H9 (cell line): ENCODE measurements at regions not wholly inside any gene's neighbourhood (a gene's known extent, or its start where the extent isn't known, plus 50 kb on each side); places are given as distances from the start of the nearest gene placed in this dataset.

Source experiments
- DNase-seq: peaks from one replicate; pipeline ENCODE4 v3.0.0-alpha.2; 2017
- H2AFZ ChIP-seq: one replicate; pipeline ENCODE4 v1.6.1; 2013; ENCODE audit warnings: mild to moderate bottlenecking, low read length, control low read depth, moderate library complexity
- H2AK5ac ChIP-seq: 2 replicates; pipeline ENCODE4 v1.6.1; 2013; ENCODE audit warnings: low read length, control low read depth, mixed read lengths; ENCODE audit not compliant: insufficient read length
- H2BK120ac ChIP-seq: one replicate; pipeline ENCODE4 v1.6.1; 2013; ENCODE audit warnings: low read depth, mild to moderate bottlenecking, low read length, control low read depth, inconsistent platforms; ENCODE audit not compliant: poor library complexity, severe bottlenecking
- H2BK12ac ChIP-seq: 2 replicates; pipeline ENCODE4 v1.6.1; 2013; ENCODE audit warnings: low read length, control low read depth, mixed read lengths, low read depth; ENCODE audit not compliant: insufficient read length
- H2BK15ac ChIP-seq: 2 replicates; pipeline ENCODE4 v1.6.1; 2013; ENCODE audit warnings: low read depth, low read length, control low read depth
- H2BK20ac ChIP-seq: one replicate; pipeline ENCODE4 v1.6.1; 2013; ENCODE audit warnings: low read depth, mild to moderate bottlenecking, low read length, control low read depth, inconsistent platforms; ENCODE audit not compliant: poor library complexity, severe bottlenecking
- H2BK5ac ChIP-seq: 2 replicates; pipeline ENCODE4 v1.6.1; 2013; ENCODE audit warnings: low read length, control low read depth, mixed read lengths; ENCODE audit not compliant: insufficient read length
- H3K14ac ChIP-seq: 2 replicates; pipeline ENCODE4 v1.6.1; 2013; ENCODE audit warnings: low read length, control low read depth; ENCODE audit not compliant: insufficient read depth
- H3K18ac ChIP-seq: 2 replicates; pipeline ENCODE4 v1.6.1; 2013; ENCODE audit warnings: low read depth, mild to moderate bottlenecking, mixed read lengths, low read length, control low read depth; ENCODE audit not compliant: insufficient read length
- H3K23ac ChIP-seq: 2 replicates; pipeline ENCODE4 v1.6.1; 2013; ENCODE audit warnings: low read length, control low read depth, mixed read lengths, low read depth; ENCODE audit not compliant: insufficient read length
- H3K23me2 ChIP-seq: 2 replicates; pipeline ENCODE4 v1.6.1; 2013; ENCODE audit warnings: low read depth, mild to moderate bottlenecking, mixed read lengths, low read length, control low read depth; ENCODE audit not compliant: insufficient read length, poor library complexity, severe bottlenecking
- H3K27ac ChIP-seq: 2 replicates; pipeline ENCODE4 v1.5.1; 2013; ENCODE audit warnings: low read length, control low read depth, mixed read lengths, low read depth; ENCODE audit not compliant: insufficient read length
- H3K27me3 ChIP-seq: 2 replicates; pipeline ENCODE4 v1.6.1; 2013; ENCODE audit warnings: low read length, control low read depth, inconsistent platforms; ENCODE audit not compliant: insufficient read depth
- H3K4ac ChIP-seq: 2 replicates; pipeline ENCODE4 v1.6.1; 2013; ENCODE audit warnings: low read depth, mild to moderate bottlenecking, control low read depth, inconsistent platforms, low read length, moderate library complexity
- H3K4me1 ChIP-seq: 2 replicates; pipeline ENCODE4 v1.6.1; 2013; ENCODE audit warnings: low read length, control low read depth, inconsistent platforms; ENCODE audit not compliant: insufficient read depth
- H3K4me2 ChIP-seq: 2 replicates; pipeline ENCODE4 v1.6.1; 2013; ENCODE audit warnings: low read length, control low read depth, mixed read lengths; ENCODE audit not compliant: insufficient read length, insufficient read depth
- H3K56ac ChIP-seq: 2 replicates; pipeline ENCODE4 v1.6.1; 2013; ENCODE audit warnings: low read depth, mild to moderate bottlenecking, mixed read lengths, low read length, control low read depth; ENCODE audit not compliant: insufficient read length
- H3K79me1 ChIP-seq: 2 replicates; pipeline ENCODE4 v1.6.1; 2013; ENCODE audit warnings: low read depth, mild to moderate bottlenecking, moderate library complexity, low read length, control low read depth, inconsistent platforms; ENCODE audit not compliant: insufficient read depth, poor library complexity, severe bottlenecking
- H3K79me2 ChIP-seq: 2 replicates; pipeline ENCODE4 v1.6.1; 2013; ENCODE audit warnings: low read length, control low read depth, inconsistent platforms; ENCODE audit not compliant: insufficient read depth
- H3K9ac ChIP-seq: 2 replicates; pipeline ENCODE4 v1.6.1; 2013; ENCODE audit warnings: low read length, control low read depth, mixed read lengths; ENCODE audit not compliant: insufficient read length; ENCODE audit errors: extremely low read depth
- H3K9me3 ChIP-seq: one replicate; pipeline ENCODE4 v1.6.1; 2013; ENCODE audit warnings: low read depth, low read length, inconsistent platforms; ENCODE audit not compliant: control insufficient read depth
- H3T11ph ChIP-seq: one replicate; pipeline ENCODE4 v1.6.1; 2013; ENCODE audit warnings: mild to moderate bottlenecking, low read length, control low read depth, inconsistent platforms
- H4K20me1 ChIP-seq: one replicate; pipeline ENCODE4 v1.6.1; 2013; ENCODE audit not compliant: control insufficient read depth, insufficient read length, insufficient read depth
- H4K5ac ChIP-seq: 2 replicates; pipeline ENCODE4 v1.6.1; 2013; ENCODE audit warnings: low read depth, mild to moderate bottlenecking, mixed read lengths, low read length, control low read depth; ENCODE audit not compliant: insufficient read length
- H4K8ac ChIP-seq: replicated peaks from 2 replicates; pipeline ENCODE4 v1.6.1; 2013; ENCODE audit warnings: low read length, control low read depth, mixed read lengths, low read depth; ENCODE audit not compliant: insufficient read length
- H4K91ac ChIP-seq: 2 replicates; pipeline ENCODE4 v1.6.1; 2013; ENCODE audit warnings: low read depth, mild to moderate bottlenecking, moderate library complexity, mixed read lengths, low read length, control low read depth; ENCODE audit not compliant: insufficient read length
- H3K27ac Mint-ChIP-seq, 3 experiments: 2 replicates in 2 of 3; 3 replicates in 1 of 3; pipeline ENCODE4 v1.8.0; 2020 to 2021; ENCODE audit warnings: mixed read lengths in 3 of 3, mild to moderate bottlenecking in 1 of 3, moderate library complexity in 1 of 3
- H3K27me3 Mint-ChIP-seq: 2 replicates; pipeline ENCODE4 v1.8.0; 2021; ENCODE audit warnings: low read depth, mild to moderate bottlenecking, moderate library complexity, mixed read lengths
- H3K36me3 Mint-ChIP-seq, 3 experiments: 2 replicates in 2 of 3; 3 replicates in 1 of 3; pipeline ENCODE4 v1.8.0; 2020 to 2021; ENCODE audit warnings: low read depth in 3 of 3, mixed read lengths in 3 of 3; ENCODE audit not compliant: insufficient read depth in 1 of 3
- H3K4me1 Mint-ChIP-seq, 2 experiments: 2 replicates each; pipeline ENCODE4 v1.8.0; 2020; ENCODE audit warnings: mixed read lengths in 2 of 2
- H3K4me3 Mint-ChIP-seq, 2 experiments: 2 replicates in 1 of 2; 3 replicates in 1 of 2; pipeline ENCODE4 v1.8.0; 2020 to 2021; ENCODE audit warnings: mild to moderate bottlenecking in 2 of 2, mixed read lengths in 2 of 2, moderate library complexity in 1 of 2
- H3K9me3 Mint-ChIP-seq, 2 experiments: 2 replicates in 1 of 2; 3 replicates in 1 of 2; pipeline ENCODE4 v1.8.0; 2020; ENCODE audit warnings: mild to moderate bottlenecking in 2 of 2, mixed read lengths in 2 of 2, moderate library complexity in 1 of 2
- WGBS: extraction: QIAGEN DNeasy Blood & Tissue Kit; methylation state at CpG from one replicate; pipeline ENCODE4 v1.1.7; 2013; ENCODE audit warnings: missing lambda C conversion rate, low lambda C conversion rate, mixed read lengths; ENCODE audit not compliant: insufficient read length; ENCODE audit errors: extremely low coverage; 5-methylcytosine and 5-hydroxymethylcytosine counted together
- TF ChIP-seq, protein P1 (sequence below): fragments of 200-600 bp; sonication (generic); conservative IDR thresholded peaks from 3 replicates; pipeline ENCODE4 v1.8.0; 2021; ENCODE audit warnings: antibody characterized with exemption, mild to moderate bottlenecking

DNA sequence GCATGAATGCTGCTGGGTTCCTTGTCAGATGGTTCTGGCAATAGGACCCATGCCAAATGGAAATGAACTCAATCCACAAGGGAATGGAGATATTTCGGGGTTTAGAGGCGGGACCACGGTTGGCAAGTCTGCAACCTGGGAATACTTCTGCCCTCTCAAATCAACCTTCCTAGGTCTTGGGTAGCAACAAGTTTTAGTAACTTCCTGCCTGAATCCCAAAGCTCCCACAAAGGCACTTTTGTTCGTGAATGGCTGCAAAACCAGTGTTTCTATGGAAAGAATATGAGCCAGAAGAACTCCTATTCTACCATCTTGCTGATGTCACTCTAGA lies 790.1 kb upstream of the SLC8A1 start:
- H3K4me1 ChIP-seq: no peaks in the 10 kb centered on the region
- no peak overlapping the region for H2AFZ ChIP-seq
- Mint-ChIP-seq H3K27ac (no peak overlapping the region; a peak in 1 of 7 replicates), H3K27me3 (no peaks in the 10 kb centered on the region), H3K36me3 (no peaks in the 10 kb centered on the region), H3K9me3 (0 out of 5 replicates have a peak, but pooled peaks cover 0 to 1% of the 10 kb centered on the region in 2 experiments), H3K4me1 (no peaks in the 10 kb centered on the region), H3K4me3 (no peak overlapping the region)
- no peaks in the 10 kb centered on the region for H3K9me3 ChIP-seq
- H3K27me3 ChIP-seq: no peaks in the 10 kb centered on the region
- no peak overlapping the region for H2BK5ac ChIP-seq
- no peak overlapping the region for H2BK15ac ChIP-seq
- no peak overlapping the region for H3K23ac ChIP-seq
- no peak overlapping the region for H3K27ac ChIP-seq
- no peak overlapping the region for H2BK12ac ChIP-seq
- H2BK120ac ChIP-seq: no peak overlapping the region
- no peaks in the 10 kb centered on the region for H3K23me2 ChIP-seq
- no peaks in the 10 kb centered on the region for H3K79me1 ChIP-seq
- H4K91ac ChIP-seq: no peak overlapping the region
- H3K14ac ChIP-seq: no peak overlapping the region
- no peak overlapping the region for H3T11ph ChIP-seq
- TF ChIP-seq, protein P1, sequence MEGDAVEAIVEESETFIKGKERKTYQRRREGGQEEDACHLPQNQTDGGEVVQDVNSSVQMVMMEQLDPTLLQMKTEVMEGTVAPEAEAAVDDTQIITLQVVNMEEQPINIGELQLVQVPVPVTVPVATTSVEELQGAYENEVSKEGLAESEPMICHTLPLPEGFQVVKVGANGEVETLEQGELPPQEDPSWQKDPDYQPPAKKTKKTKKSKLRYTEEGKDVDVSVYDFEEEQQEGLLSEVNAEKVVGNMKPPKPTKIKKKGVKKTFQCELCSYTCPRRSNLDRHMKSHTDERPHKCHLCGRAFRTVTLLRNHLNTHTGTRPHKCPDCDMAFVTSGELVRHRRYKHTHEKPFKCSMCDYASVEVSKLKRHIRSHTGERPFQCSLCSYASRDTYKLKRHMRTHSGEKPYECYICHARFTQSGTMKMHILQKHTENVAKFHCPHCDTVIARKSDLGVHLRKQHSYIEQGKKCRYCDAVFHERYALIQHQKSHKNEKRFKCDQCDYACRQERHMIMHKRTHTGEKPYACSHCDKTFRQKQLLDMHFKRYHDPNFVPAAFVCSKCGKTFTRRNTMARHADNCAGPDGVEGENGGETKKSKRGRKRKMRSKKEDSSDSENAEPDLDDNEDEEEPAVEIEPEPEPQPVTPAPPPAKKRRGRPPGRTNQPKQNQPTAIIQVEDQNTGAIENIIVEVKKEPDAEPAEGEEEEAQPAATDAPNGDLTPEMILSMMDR: no peak
- H3K4me2 ChIP-seq: no peak overlapping the region
- H4K20me1 ChIP-seq: no peaks in the 10 kb centered on the region
- H4K5ac ChIP-seq: no peak overlapping the region
- no peak overlapping the region for H2BK20ac ChIP-seq
- no peak overlapping the region for H3K9ac ChIP-seq
- H3K79me2 ChIP-seq: no peaks in the 10 kb centered on the region
- H3K56ac ChIP-seq: no peak overlapping the region
- no peak overlapping the region for H3K18ac ChIP-seq
- WGBS: no CpG with 5 or more reads among the region's 4 CpGs
- no peak overlapping the region for H3K4ac ChIP-seq
- no peak overlapping the region for H2AK5ac ChIP-seq
- DNase-seq: no peak
- H4K8ac ChIP-seq: no peak overlapping the region
